GM19023 (cell line): ENCODE measurements at regions not wholly inside any gene's neighbourhood (a gene's known extent, or its start where the extent isn't known, plus 50 kb on each side); places are given as distances from the start of the nearest gene placed in this dataset.

Experiments used
- ATAC-seq: cut with Tn5 transposase; IDR thresholded peaks from one replicate; pipeline ENCODE4 v1.9.1; 2021; ENCODE audit warnings: mild to moderate bottlenecking, moderate library complexity; ENCODE audit not compliant: unreplicated experiment

DNA sequence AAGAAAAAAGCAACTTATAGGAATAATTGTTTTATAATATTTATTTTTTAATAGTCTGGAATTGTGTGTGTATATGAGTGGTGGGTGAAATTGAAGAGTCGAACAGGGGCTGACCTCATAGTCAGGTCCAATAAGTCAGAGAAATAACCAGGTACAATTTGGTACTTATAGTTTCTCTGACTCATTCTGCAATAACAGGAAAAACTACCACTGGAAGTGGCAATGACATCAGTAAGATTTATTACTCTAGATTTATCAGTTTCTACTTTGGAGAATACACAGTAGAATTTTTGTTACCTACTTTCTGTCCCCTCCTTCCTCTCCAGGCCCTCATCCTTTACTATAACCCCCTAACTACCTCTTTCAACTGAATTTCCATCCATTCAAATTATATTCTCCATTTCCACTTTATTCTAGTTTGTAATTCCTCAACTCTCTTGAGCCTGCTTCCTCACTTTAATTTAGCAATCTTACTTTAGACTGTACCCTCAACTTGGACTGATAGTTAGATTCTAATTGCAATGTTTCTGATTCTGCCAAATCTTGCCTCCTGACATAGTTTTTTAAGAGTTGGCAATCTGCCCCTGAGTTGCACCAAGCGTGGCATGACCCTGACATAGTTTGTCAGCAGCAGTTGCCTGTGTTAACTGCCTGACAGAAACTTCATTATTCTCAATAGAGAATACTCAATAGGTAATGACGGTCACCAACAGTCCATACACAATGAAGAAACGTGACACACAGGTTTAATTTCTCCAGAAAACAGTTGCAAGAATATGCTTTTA lies 475.3 kb upstream of the RIOK2 start:
- ATAC-seq = no peak

GRCh38 chr5:97666783-97667182 lies 483.7 kb upstream of the RIOK2 start:
- ATAC-seq = no peak

GRCh38 chr5:97670447-97670846 lies 487.4 kb upstream of the RIOK2 start:
- no peak for ATAC-seq

DNA sequence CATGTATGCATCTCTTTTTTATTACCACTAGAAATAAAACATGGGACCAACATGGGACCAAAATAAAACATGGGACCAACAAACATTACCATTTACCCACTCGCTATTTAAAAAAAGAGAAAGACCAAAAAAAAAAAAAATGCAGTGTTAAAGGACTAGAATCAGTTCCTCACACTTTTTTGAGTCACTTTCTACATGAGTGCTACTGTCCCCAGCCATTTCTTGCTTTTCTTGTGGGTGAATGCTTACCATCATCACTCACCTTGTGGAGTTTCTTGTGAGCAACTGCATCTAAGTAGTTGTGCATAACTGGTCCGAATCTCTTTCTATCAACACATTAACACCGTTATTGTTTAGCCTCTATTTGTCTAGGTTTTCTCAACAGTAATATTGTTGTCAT lies 493.6 kb upstream of the RIOK2 start:
- ATAC-seq = no peak

GRCh38 chr5:97694091-97694490 lies 511.0 kb upstream of the RIOK2 start:
- no peak for ATAC-seq

DNA sequence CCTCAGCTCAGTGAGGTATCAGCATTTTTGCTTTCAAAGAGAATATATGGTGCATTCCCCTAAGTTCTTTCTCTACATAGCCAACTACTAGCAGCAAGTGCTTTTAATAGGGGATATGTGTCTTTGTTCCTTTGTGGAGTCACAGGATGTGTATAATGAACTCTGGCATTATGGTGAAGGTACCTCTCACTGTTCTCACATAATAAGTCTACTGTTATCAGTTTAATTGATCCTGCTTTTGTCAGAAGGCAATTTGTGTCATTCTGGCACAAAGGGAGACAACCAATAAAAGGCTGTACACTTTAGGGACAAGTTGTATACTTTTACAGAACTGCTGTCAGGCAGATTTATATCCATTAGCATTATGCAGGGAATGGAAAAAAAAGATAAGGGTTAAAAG lies 531.4 kb upstream of the RIOK2 start:
- no peak for ATAC-seq

DNA sequence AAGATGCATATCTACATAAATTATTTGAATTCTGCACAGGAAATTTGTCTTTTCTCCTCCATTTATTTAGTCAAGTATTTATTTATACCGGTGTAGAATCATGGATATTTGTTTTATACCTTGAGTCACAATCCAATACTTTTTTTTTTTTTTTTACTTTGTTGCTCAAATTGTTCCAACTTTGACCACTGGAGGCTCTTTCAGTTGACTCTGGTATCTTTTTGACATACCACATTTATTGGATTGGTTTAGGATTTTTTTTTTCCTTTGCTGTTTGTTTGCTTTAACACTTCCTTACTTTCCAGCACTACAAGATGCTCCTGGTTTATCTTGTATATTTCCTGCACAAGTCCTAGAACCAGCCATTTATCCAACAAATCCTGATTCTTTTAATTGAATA lies 543.1 kb upstream of the RIOK2 start:
- no peak for ATAC-seq

DNA sequence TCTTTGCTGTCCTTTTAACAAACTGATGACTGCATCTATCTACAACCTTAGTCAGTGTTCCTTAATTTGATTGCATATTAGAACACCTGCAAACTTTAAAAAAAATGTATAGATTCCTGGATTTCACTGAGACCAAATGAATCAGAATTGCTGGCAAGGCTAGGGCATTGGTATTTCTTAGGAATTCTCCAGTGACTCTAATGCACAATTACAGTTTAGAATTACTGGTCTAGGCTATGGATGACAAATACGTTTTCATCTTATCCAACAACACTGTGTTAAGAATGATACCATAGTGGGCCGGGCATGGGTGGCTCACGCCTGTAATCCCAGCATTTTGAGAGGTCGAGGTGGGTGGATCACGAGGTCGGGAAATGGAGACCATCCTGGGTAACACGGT lies 545.9 kb upstream of the RIOK2 start:
- ATAC-seq = no peak

DNA sequence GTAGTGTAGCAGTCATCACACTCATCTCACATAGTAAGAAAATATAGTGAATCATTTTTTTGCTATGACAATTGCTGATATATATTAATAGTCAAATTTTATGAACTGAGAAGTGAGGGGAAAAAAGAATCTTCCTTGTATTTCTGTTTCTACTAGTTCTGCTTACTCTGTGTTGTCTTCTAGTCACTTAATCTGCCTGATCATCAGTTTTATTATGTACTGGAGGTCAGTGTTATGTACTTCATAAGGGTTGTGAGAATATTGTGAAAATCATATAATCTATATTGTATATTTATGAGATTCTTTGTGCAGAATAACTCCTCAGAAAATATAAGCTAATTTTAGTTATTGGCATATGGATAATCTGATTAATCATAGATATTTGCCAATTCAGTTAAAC lies 546.9 kb upstream of the RIOK2 start:
- ATAC-seq = no peak

DNA sequence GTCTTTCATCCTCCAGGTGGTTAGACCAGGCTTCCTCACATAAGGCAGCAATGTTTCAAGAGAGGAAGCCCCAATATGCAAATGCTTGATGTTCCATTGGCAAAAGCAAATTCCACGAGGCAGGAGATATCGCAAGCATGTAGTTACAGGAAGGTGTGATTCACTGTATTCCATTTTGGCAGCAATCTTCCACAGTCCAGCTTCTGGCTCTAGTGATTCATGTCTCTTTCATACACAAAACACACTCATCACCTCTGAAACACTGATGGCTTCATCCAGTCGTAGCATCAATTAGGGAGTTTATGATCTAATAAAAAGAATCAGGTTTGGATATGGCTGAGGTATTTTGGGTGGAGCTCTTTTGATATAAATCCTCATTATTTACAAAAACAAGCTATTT lies 552.2 kb upstream of the RIOK2 start:
- no peak for ATAC-seq

- ATAC-seq = no peak
Observed at GRCh38 chr5:97737608-97738007, 554.6 kb upstream of the RIOK2 start.

GRCh38 chr5:97745817-97746216 lies 562.8 kb upstream of the RIOK2 start:
- ATAC-seq = no peak

- ATAC-seq = no peak
Observed at GRCh38 chr5:97750576-97750975, 567.5 kb upstream of the RIOK2 start.

DNA sequence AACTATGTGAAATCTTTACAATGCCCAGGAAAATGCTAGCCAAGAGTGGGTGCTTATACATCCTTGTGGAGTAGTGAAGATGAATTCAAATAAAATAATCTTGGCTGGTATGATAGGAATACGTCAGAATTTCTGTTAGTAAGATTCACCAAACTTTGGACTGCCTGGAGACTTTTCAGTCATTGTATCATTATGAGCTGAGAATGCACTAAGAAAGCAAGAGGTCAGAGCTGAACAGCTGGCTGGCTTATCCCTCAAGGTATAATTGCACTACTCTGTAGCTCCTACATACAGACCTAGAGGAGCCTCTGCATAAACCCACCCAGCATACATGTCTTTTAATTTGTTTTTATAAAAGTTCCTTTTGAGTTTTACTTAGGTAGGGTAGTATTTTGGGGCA lies 568.5 kb upstream of the RIOK2 start:
- ATAC-seq = no peak

DNA sequence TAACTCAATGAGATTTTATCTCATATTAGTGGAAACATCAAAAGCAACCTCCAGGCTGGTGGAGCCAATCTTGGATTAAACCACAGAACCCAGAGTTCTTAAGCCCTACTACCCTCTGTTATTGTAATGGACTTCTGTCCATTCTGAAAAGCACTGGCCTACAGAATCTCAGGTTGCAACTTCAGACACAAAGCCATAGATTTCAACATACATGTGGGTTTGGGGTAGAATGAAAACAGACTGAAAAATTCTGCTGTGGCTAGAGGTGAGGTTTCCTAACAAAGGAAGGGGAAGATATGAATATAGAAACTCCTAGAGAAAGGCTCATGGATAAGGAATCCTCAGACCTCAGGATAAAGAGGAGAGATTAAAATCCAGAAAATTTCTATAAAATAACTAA lies 569.8 kb upstream of the RIOK2 start:
- ATAC-seq = no peak

DNA sequence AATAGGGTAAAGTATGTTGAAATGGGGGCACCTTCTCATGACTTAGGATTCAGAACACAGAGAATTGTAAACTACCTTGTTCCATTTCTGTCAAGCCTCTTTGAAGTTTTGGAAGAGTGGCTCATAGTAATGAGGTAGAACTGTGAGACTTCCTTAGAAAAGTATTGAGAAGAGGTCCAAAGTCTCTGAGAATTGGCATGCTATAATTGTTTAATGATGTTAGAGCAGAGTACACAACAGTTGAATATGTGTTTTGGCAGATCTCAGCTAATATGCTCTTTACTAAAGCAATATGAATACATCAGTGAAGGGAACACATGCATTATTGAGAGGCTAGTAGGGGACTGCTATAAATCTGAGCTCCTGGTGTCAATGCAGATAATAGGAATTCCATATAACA lies 579.4 kb upstream of the RIOK2 start:
- no peak for ATAC-seq

DNA sequence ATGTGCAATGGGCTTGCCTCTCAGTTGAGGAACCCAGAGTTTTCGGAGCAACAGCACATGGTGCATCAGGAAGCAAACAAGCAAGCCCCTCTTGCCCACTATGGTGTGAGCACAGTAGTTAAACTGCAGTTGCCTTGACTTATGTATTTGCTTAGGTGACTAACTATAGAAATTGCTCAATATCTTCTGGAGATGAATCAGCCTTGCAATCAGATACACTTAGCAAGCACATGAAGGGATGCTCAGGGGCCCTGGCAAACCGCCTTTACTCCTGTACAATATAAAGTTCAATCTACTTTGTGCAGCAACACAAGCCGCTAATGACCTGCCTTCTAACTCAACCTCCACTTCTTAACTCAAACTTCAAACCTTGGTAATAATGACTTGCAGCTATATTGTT lies 581.7 kb upstream of the RIOK2 start:
- no peak for ATAC-seq

DNA sequence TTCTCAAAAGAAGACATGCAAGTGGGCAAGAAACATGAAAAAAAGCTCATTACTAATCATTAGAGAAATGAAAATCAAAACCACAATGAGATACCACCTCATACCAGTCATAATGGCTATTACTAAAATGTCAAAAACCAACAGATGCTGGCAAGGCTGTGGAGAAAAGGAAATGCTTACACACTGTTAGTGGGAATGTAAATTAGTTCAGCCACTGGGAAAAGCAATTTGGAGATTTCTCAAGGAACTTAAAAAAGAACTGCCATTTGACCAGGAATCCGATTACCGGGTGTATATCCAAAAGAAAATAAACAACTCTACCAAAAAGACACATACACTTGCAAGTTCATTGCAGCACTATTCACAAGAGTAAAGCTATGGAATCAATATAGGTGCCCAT lies 595.4 kb upstream of the RIOK2 start:
- no peak for ATAC-seq

DNA sequence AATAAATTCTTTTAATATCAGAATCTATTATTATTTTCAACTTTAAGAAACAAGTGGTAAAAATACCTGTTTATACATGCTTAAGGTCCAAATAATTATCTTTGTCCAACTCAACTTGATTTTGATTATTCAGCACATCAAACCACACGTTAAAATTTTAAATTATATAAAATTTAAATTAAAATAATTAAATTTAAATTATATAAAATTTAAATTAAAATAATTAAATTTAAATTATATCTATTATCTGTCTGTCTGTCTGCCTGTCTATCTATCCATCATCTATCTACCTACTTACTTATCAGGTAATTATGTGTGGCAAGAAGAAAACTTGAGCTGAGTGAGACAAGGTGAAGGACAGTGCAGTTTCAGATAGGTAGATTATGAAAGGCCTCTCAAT lies 605.3 kb upstream of the RIOK2 start:
- ATAC-seq = no peak

DNA sequence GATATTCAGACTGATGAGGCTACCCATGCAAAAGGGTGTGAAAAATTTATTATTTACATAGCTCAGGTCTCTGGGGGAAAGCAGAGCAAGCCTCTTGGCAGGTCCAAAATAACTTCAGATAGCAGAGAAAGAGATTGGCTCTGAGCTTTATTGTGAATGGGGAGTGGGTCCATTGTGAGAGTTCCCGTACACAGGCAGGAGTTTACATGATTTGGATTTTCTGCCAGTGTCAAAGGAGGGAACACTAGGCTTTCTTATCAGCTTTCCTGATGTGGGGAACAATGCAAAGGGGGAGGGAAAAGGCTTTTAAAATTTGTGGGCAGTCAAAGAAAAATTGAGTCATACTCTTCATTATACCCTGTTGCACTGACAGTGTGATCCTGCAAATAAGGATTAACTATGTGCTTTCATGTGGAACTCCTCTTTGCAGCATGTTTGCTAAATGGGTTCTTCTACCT lies 615.0 kb upstream of the RIOK2 start:
- no peak for ATAC-seq

- ATAC-seq = no peak
Observed at GRCh38 chr5:97801461-97801860, 618.4 kb upstream of the RIOK2 start.

DNA sequence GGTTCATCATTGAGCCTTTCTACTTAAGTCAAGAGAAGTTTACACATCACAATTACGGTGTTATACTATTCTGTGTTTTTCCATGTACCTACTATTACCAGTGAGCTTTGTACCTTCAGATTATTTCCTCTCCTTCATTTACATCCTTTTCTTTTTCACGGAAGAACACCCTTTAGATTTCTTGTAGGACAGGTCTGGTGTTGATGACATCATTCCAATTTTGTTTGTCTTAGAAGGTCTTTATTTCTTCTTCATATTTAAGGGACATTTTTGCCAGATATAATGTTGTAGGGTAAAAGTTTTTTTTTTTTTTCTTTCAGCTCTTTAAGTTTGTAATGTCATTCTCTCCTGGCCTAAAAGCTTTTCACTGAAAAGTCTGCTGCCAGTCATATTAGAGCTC lies 637.1 kb upstream of the RIOK2 start:
- ATAC-seq = no peak

DNA sequence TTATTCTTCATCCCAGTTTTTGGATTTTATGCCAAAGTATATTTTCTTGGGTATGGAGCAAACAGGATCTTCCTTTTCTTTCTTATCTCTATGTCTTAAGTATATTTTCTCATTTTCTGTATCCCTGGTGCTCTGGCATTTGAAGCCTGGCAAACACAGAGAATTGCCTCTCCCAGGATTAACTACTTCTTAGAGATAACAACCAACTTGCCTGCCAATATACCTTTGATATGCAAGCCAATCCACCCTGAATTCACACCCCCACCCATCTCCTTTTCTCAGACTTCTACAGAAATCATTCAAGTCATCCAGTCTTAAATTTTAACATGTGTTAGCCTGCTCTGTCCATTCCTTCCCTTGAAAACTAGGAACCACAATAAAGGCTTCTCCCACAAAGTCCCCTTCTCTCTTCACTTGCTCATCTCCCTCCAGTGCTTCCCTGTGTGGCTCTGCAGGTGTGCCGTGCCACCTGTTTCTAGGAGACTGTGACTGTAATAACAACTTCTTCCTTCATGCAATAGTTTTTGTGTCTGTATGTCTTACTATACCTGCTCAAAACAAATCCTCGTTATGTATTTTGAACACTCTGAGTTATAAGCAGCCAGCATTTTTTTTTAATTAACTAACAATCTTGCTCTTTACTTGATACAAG lies 649.7 kb upstream of the RIOK2 start:
- no peak for ATAC-seq
